ENCODE measurements at regions not wholly inside any gene's neighbourhood (a gene's known extent, or its start where the extent isn't known, plus 50 kb on each side); places are given as distances from the start of the nearest gene placed in this dataset.

DNA sequence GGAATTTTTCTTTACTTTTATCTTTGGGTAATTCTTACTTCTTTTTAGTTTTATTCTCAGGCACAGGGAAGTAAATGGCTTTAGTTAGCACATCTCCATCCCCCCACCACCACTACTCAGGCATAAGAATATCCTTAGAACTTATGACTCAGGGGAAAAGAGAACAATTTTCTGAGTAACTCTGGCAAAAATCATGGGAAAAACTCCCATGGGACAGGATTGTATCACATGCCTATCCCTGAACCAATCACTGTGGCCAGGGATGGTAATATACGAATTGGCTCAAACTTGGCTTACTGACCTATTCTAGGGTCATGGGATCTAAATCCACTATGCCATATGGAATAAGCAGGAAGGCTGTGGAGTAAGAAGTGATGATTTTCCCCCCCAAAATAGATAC, 339.1 kb downstream of the BTBD3 start:
- no peak for TF ChIP-seq POLR2A (IDR thresholded peaks at IDR 0.05)
- TF ChIP-seq, protein P1, sequence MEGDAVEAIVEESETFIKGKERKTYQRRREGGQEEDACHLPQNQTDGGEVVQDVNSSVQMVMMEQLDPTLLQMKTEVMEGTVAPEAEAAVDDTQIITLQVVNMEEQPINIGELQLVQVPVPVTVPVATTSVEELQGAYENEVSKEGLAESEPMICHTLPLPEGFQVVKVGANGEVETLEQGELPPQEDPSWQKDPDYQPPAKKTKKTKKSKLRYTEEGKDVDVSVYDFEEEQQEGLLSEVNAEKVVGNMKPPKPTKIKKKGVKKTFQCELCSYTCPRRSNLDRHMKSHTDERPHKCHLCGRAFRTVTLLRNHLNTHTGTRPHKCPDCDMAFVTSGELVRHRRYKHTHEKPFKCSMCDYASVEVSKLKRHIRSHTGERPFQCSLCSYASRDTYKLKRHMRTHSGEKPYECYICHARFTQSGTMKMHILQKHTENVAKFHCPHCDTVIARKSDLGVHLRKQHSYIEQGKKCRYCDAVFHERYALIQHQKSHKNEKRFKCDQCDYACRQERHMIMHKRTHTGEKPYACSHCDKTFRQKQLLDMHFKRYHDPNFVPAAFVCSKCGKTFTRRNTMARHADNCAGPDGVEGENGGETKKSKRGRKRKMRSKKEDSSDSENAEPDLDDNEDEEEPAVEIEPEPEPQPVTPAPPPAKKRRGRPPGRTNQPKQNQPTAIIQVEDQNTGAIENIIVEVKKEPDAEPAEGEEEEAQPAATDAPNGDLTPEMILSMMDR (IDR thresholded peaks at IDR 0.05) = no peak
